CD4-positive, alpha-beta T cell (primary cell): ENCODE measurements at regions not wholly inside any gene's neighbourhood (a gene's known extent, or its start where the extent isn't known, plus 50 kb on each side); places are given as distances from the start of the nearest gene placed in this dataset.

Experiments used
- ATAC-seq: fragments of 200-7000 bp; cut with Tn5 transposase; one replicate; pipeline ENCODE4 v1.10.0; 2022; ENCODE audit warnings: mild to moderate bottlenecking; ENCODE audit not compliant: poor library complexity
- CTCF ChIA-PET: fragments of 350-600 bp; sonication (Branson Sonifier 250); formaldehyde crosslinking; loops from one replicate; lab custom pipeline; 2021; ENCODE audit warnings: antibody characterized with exemption, inconsistent platforms; lab: Charles Lee
- POLR2A ChIA-PET: fragments of 350-600 bp; sonication (Branson Sonifier 250); formaldehyde crosslinking; loops from one replicate; lab custom pipeline; 2021; ENCODE audit warnings: antibody characterized with exemption, inconsistent platforms; lab: Charles Lee
- DNase-seq, 14 experiments: peaks; one replicate each; pipeline ENCODE4 v3.0.0-alpha.2; 2013 to 2020; ENCODE audit warnings: mixed read lengths in 2 of 14
- H3K27ac ChIP-seq, 2 donors: one replicate each; pipeline versions ENCODE4 v1.5.1 to v1.7.0; 2013; ENCODE audit warnings: low read length in 2 of 2, low read depth in 1 of 2, mild to moderate bottlenecking in 1 of 2
- H3K27me3 ChIP-seq, 2 experiments: 1 replicate in 1 of 2; 2 replicates in 1 of 2; pipeline versions ENCODE4 v1.6.1 to v1.7.0; 2013; ENCODE audit warnings: low read length in 2 of 2, control low read depth in 1 of 2, mild to moderate bottlenecking in 1 of 2, moderate library complexity in 1 of 2; ENCODE audit not compliant: insufficient read depth in 2 of 2, control insufficient read depth in 1 of 2
- H3K36me3 ChIP-seq: one replicate; pipeline ENCODE4 v1.6.1; 2013; ENCODE audit warnings: low read length, control low read depth; ENCODE audit not compliant: insufficient read depth
- H3K4me1 ChIP-seq: one replicate; pipeline ENCODE4 v1.6.1; 2013; ENCODE audit warnings: low read length, control low read depth; ENCODE audit not compliant: insufficient read depth
- H3K4me3 ChIP-seq: one replicate; pipeline ENCODE4 v1.5.1; 2013; ENCODE audit warnings: mild to moderate bottlenecking, low read length, moderate library complexity
- H3K9me3 ChIP-seq, 2 experiments: 1 replicate in 1 of 2; 2 replicates in 1 of 2; pipeline versions ENCODE4 v1.6.1 to v1.7.0; 2013; ENCODE audit warnings: low read length in 2 of 2, mild to moderate bottlenecking in 2 of 2, control low read depth in 1 of 2, moderate library complexity in 1 of 2; ENCODE audit not compliant: control insufficient read depth in 1 of 2, insufficient read depth in 1 of 2
- H3K27ac Mint-ChIP-seq: one replicate; pipeline ENCODE4 v1.8.0; 2020; ENCODE audit warnings: mixed read lengths
- H3K27me3 Mint-ChIP-seq: one replicate; pipeline ENCODE4 v1.8.0; 2021; ENCODE audit warnings: mixed read lengths
- H3K36me3 Mint-ChIP-seq: one replicate; pipeline ENCODE4 v1.8.0; 2021; ENCODE audit warnings: low read depth, mixed read lengths
- H3K4me1 Mint-ChIP-seq: one replicate; pipeline ENCODE4 v1.8.0; 2021; ENCODE audit warnings: low read depth, mixed read lengths
- H3K4me3 Mint-ChIP-seq: one replicate; pipeline ENCODE4 v1.8.0; 2020; ENCODE audit warnings: mild to moderate bottlenecking, mixed read lengths
- H3K9me3 Mint-ChIP-seq: one replicate; pipeline ENCODE4 v1.8.0; 2020; ENCODE audit warnings: mixed read lengths
- intact Hi-C, 2 experiments: fragments of 100-400 bp; cut with DNase I in 1 of 2; cut with micrococcal nuclease in 1 of 2; formaldehyde crosslinking; loops; one replicate each; pipeline versions ENCODE4 v1.15.1 to v1.9.0; 2023 to 2025; cut with DNase I, micrococcal nuclease
- TF ChIP-seq, protein P1 (sequence below): fragments of 200-600 bp; IDR thresholded peaks from one replicate; pipeline ENCODE4 v1.8.0; 2022; ENCODE audit warnings: antibody characterized with exemption, mild to moderate bottlenecking

DNA sequence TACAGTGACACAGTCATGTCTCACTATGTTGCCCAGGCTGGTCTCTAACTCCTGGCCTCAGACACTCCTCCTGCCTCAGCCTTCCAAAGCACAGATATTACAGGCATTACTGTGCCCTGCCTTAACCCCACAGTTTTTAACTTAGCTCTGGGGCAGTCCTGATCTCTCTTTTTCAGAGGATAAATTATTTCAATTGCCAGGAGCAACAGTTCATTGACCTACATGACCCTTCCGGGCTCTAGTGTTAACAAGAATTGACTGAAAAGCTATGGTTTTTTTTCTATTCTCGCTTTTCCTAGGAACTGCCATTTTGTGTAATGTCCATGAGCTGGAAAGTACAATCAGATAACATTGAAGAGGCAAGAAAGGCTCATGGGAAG, 92.8 kb downstream of the HNRNPLL start:
- CTCF ChIA-PET: interaction anchor here (3.4 kb wide), 1 partner anchor 193 kb away, joined by 91 read pairs; no protein-coding TSS in a partner anchor
- Histone ChIP-seq H3K9me3 (no peaks in the 10 kb centered on the region), H3K4me1 (peaks cover 7% of the 10 kb centered on the region), H3K27ac (no peak overlapping the region), H3K4me3 (no peak overlapping the region), H3K27me3 (no peaks in the 10 kb centered on the region), H3K36me3 (no peaks in the 10 kb centered on the region)
- H3K36me3 Mint-ChIP-seq: no peaks in the 10 kb centered on the region
- intact Hi-C loops: loop anchor here in 1 of 2 experiments (10.0 kb wide), 1 partner anchor 615 kb away; no protein-coding TSS in a partner anchor
- POLR2A ChIA-PET: no interaction called here
- peaks cover 6% of the 10 kb centered on the region for H3K27me3 Mint-ChIP-seq
- TF ChIP-seq, protein P1, sequence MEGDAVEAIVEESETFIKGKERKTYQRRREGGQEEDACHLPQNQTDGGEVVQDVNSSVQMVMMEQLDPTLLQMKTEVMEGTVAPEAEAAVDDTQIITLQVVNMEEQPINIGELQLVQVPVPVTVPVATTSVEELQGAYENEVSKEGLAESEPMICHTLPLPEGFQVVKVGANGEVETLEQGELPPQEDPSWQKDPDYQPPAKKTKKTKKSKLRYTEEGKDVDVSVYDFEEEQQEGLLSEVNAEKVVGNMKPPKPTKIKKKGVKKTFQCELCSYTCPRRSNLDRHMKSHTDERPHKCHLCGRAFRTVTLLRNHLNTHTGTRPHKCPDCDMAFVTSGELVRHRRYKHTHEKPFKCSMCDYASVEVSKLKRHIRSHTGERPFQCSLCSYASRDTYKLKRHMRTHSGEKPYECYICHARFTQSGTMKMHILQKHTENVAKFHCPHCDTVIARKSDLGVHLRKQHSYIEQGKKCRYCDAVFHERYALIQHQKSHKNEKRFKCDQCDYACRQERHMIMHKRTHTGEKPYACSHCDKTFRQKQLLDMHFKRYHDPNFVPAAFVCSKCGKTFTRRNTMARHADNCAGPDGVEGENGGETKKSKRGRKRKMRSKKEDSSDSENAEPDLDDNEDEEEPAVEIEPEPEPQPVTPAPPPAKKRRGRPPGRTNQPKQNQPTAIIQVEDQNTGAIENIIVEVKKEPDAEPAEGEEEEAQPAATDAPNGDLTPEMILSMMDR: no peak
- no peak overlapping the region for H3K4me3 Mint-ChIP-seq
- H3K4me1 Mint-ChIP-seq: peaks cover 6% of the 10 kb centered on the region
- no peak for ATAC-seq
- no peak overlapping the region for H3K27ac Mint-ChIP-seq
- H3K9me3 Mint-ChIP-seq: no peaks in the 10 kb centered on the region
- no peak for DNase-seq

DNA sequence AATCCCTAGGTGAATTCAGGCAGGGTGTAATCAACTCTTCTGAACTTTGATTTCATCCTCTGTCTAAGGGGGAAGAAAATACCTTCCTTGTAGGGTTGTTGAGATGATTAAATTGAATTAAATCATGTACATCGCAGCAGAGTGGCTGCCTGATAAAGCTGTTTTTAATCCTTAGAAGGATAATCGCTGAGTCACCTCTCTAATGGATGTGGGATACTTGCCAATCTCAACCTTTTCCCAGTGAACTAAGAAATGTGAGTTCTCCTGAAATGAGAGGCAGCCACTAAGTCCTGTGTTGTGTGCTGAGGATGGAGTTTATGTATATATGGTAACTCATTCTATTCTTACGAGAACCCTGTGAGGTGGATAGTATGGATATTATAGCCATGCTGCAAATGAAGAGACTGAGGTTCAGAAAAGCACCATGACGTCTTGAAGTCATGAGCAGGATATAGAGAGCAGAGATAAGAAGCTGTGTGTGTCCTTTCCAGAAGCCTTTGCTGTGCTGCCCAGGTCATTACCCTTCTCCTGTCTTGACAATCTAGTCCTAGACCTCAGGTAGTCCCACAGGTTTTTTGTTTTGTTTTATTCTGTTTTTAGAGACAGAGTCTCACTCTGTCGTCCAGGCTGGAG, 93.3 kb downstream of the HNRNPLL start:
- Histone ChIP-seq H3K4me1 (peaks cover 7% of the 10 kb centered on the region), H3K4me3 (no peak overlapping the region), H3K9me3 (no peaks in the 10 kb centered on the region), H3K27me3 (no peaks in the 10 kb centered on the region), H3K27ac (no peak overlapping the region), H3K36me3 (no peaks in the 10 kb centered on the region)
- no peaks in the 10 kb centered on the region for H3K36me3 Mint-ChIP-seq
- H3K27me3 Mint-ChIP-seq: peaks cover 6% of the 10 kb centered on the region
- intact Hi-C loops: loop anchor here in 1 of 2 experiments (10.0 kb wide), 1 partner anchor 615 kb away; no protein-coding TSS in a partner anchor
- H3K27ac Mint-ChIP-seq: no peak overlapping the region
- peaks cover 6% of the 10 kb centered on the region for H3K4me1 Mint-ChIP-seq
- TF ChIP-seq, protein P1: no peak
- H3K4me3 Mint-ChIP-seq: no peak overlapping the region
- ChIA-PET CTCF (interaction anchor here (1.3 to 3.4 kb wide), 2 partner anchors 181 to 193 kb away, joined by 3 to 91 read pairs; no protein-coding TSS in a partner anchor), POLR2A (interaction anchor here (1.0 kb wide), 1 partner anchor 122 kb away, joined by 3 read pairs; no protein-coding TSS in a partner anchor)
- ATAC-seq (no peak), DNase-seq (no peak)
- H3K9me3 Mint-ChIP-seq: no peaks in the 10 kb centered on the region

DNA sequence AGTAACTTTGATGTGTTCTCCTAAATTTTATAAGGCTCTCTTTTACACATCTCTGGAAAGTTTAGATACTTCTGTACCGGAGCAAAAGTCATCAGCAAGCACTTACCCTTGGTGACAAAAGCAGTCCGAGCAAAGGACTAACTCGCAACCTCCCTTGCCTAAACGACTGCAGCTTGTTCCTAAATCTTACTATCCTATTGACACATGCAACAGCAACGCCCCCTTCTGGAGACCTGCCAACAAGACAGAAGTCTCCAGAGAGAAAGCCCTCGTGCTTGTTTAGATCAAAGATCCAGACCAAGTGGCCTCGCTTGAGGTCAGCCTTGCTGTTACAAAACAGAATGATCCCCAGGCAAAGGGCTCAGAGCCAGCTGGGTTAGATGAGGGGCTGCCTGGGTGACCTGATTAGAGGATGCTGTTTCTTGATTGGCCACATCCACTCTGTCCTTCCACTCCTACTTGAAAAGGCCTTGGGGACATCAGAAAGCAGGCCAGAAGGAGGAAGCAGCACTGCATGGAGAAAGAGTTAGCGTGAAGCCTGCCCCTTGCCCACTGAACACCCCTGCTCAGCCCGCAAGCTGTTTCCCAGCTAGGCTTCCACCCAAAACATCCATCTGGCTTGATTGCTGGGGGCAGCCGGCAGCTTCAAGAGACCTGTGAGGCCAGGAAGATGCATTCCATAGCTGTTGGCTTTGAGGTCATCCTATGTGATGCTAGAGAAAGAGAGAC, 94.3 kb downstream of the HNRNPLL start:
- intact Hi-C loops: loop anchor here (1.0 to 10.0 kb wide), 3 partner anchors 193 to 614 kb away; no protein-coding TSS in a partner anchor
- Mint-ChIP-seq H3K27ac (no peak overlapping the region), H3K36me3 (no peaks in the 10 kb centered on the region), H3K27me3 (peaks cover 6% of the 10 kb centered on the region), H3K4me1 (peaks cover 6% of the 10 kb centered on the region), H3K9me3 (no peaks in the 10 kb centered on the region), H3K4me3 (no peak overlapping the region)
- Histone ChIP-seq H3K27ac (no peak overlapping the region), H3K36me3 (no peaks in the 10 kb centered on the region), H3K9me3 (no peaks in the 10 kb centered on the region), H3K27me3 (no peaks in the 10 kb centered on the region), H3K4me3 (no peak overlapping the region), H3K4me1 (peaks cover 7% of the 10 kb centered on the region)
- peak; percentile 67 to 87 (median 76) for DNase-seq
- POLR2A ChIA-PET: interaction anchor here (0.7 to 1.6 kb wide), 5 partner anchors 121 to 611 kb away, joined by 3 to 10 read pairs (median 3); no protein-coding TSS in a partner anchor
- CTCF ChIA-PET: interaction anchor here (0.6 to 3.4 kb wide), 24 partner anchors 23 to 1134 kb away, joined by 3 to 91 read pairs (median 3); no protein-coding TSS in a partner anchor
- ATAC-seq: peak; percentile 81
- TF ChIP-seq, protein P1: peak; percentile 76
